ENCODE measurements at regions not wholly inside any gene's neighbourhood (a gene's known extent, or its start where the extent isn't known, plus 50 kb on each side); places are given as distances from the start of the nearest gene placed in this dataset.

DNA sequence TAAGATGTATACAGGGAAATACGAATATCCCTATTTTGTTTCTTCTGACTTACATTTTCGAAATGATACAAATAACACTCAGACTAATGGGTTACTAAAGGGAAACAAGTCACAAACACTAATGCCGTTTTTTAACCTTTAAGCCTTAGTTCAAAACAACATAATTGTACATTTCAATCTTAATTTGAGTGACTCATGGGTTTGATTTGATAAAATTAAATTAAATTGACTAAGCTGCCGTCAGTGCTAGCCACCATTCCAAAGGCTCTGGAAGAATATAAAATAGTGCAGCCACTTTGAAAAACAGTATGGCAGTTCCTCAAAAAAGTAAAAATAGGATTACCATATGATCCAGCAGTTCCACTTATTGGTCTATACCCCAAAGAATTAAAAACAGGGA lies 133.8 kb upstream of the NT5C1B start:
- no peaks in the 10 kb centered on the region for H3K4me1 ChIP-seq
- no peak for DNase-seq
- no peaks in the 10 kb centered on the region for H3K27me3 ChIP-seq (ENCODE audit: low read depth)
- no peak overlapping the region for H3K4me3 ChIP-seq
- no peak overlapping the region for H3K27ac ChIP-seq (replicated peaks)
- intact Hi-C loops (cut with micrococcal nuclease), result no loop called here
- TF ChIP-seq, protein P1, sequence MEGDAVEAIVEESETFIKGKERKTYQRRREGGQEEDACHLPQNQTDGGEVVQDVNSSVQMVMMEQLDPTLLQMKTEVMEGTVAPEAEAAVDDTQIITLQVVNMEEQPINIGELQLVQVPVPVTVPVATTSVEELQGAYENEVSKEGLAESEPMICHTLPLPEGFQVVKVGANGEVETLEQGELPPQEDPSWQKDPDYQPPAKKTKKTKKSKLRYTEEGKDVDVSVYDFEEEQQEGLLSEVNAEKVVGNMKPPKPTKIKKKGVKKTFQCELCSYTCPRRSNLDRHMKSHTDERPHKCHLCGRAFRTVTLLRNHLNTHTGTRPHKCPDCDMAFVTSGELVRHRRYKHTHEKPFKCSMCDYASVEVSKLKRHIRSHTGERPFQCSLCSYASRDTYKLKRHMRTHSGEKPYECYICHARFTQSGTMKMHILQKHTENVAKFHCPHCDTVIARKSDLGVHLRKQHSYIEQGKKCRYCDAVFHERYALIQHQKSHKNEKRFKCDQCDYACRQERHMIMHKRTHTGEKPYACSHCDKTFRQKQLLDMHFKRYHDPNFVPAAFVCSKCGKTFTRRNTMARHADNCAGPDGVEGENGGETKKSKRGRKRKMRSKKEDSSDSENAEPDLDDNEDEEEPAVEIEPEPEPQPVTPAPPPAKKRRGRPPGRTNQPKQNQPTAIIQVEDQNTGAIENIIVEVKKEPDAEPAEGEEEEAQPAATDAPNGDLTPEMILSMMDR (IDR thresholded peaks at IDR 0.05; ENCODE audit: borderline replicate concordance), result no peak
- no peaks in the 10 kb centered on the region for H3K36me3 ChIP-seq
- H3K9me3 ChIP-seq (replicated peaks), result no peaks in the 10 kb centered on the region

GRCh38 chr2:18722101-18722500 lies 132.7 kb upstream of the NT5C1B start:
- no peaks in the 10 kb centered on the region for H3K4me1 ChIP-seq
- no peaks in the 10 kb centered on the region for H3K36me3 ChIP-seq
- H3K4me3 ChIP-seq, result no peak overlapping the region
- H3K27ac ChIP-seq (replicated peaks), result no peak overlapping the region
- no peaks in the 10 kb centered on the region for H3K9me3 ChIP-seq (replicated peaks)
- intact Hi-C loops (cut with micrococcal nuclease), result no loop called here
- TF ChIP-seq, protein P1 (IDR thresholded peaks at IDR 0.05; ENCODE audit: borderline replicate concordance), result no peak
- H3K27me3 ChIP-seq (ENCODE audit: low read depth), result no peaks in the 10 kb centered on the region
- DNase-seq, result no peak

DNA sequence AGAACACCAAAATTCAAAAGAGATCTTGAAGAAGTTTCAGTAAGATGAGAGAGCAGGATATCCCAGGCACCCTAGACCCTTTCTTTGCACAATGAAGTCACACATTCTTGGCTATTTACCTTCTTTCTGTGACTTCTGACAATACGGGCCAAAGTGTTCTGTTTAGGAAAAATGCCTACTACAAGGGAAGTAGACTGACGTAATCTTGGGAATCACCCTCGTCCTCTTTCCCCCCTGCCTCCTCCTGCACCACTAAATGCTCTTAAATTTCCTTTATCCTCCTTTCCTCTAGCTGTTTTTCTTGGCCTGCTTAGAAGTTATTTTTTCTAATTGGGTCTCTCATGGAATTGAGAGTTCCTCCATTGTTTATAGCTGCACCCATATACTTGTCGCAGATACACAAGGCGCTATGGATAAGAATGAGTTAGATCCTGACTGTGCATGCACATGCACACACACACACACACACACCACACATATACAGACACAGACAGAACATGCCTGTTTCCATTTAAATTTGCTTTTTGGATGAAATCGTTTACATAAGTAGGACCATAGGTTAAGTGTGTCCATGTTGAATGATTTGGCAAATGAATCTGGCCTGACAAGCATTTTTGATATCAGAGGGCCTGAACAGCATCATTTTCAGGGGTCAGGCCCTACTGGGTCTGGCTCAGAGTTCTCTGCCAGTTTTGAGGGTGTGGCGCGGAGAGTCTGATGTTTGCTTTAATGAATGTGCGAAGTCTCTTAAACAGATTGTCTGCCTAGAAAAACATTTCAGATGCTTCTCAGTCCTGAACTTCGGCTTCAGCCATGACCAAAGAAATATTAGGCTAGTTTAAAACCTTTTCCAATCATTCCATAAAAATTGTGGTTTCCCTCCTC lies 131.9 kb upstream of the NT5C1B start:
- H3K4me1 ChIP-seq, result no peaks in the 10 kb centered on the region
- no peak overlapping the region for H3K27ac ChIP-seq (replicated peaks)
- no peak overlapping the region for H3K4me3 ChIP-seq
- H3K9me3 ChIP-seq (replicated peaks), result no peaks in the 10 kb centered on the region
- DNase-seq, result no peak
- intact Hi-C loops (cut with micrococcal nuclease), result no loop called here
- TF ChIP-seq, protein P1 (IDR thresholded peaks at IDR 0.05; ENCODE audit: borderline replicate concordance), result no peak
- H3K27me3 ChIP-seq (ENCODE audit: low read depth), result no peaks in the 10 kb centered on the region
- no peaks in the 10 kb centered on the region for H3K36me3 ChIP-seq

DNA sequence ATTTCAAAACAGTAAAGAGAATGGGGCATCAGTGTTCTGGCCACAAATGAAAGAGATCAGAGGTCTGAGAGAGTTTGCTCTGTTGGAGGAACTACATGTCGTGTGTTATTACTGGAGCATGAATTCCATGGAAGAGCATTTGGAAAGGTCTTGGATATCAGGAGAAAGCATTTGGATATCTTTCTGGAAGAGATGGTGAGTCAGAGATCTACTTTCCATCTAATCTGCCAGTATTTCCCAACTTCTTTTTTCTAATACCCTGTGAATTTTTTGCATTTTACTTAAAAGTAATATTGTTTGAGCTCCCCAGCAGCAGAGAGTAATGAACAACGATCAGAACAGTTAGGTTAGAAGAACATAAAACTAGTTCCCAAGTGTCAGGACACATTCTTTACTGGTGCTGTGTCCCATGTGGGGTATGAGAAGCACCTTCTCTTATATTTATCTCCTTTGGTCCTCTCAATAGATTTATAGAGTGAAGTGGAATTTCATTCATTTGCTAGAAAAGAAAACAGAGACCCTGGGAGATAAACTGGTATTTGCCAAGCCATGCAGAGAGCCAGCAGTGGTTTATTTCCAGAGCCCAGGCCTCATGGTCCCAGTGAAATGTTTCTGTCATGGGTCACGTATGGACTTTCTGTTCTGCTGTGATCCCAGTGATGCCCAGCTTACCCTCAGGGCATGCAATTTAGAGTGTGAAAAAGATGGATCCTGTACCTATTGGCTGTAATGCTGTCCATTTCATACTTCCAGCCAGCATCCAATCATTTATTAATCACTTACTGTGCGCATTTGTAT lies 130.8 kb upstream of the NT5C1B start:
- Histone ChIP-seq H3K36me3 (no peaks in the 10 kb centered on the region), H3K4me1 (no peaks in the 10 kb centered on the region), H3K27ac (replicated peaks) (no peak overlapping the region), H3K9me3 (replicated peaks) (no peaks in the 10 kb centered on the region), H3K4me3 (no peak overlapping the region), H3K27me3 (ENCODE audit: low read depth) (no peaks in the 10 kb centered on the region)
- TF ChIP-seq, protein P1 (IDR thresholded peaks at IDR 0.05; ENCODE audit: borderline replicate concordance), result no peak
- DNase-seq, result no peak
- intact Hi-C loops (cut with micrococcal nuclease), result no loop called here

GRCh38 chr2:18708203-18708715 lies 118.9 kb upstream of the NT5C1B start:
- H3K9me3 ChIP-seq (replicated peaks), result peaks cover 5% of the 10 kb centered on the region
- peaks cover 15% of the 10 kb centered on the region for H3K4me1 ChIP-seq
- H3K36me3 ChIP-seq, result no peaks in the 10 kb centered on the region
- H3K27me3 ChIP-seq (ENCODE audit: low read depth), result no peaks in the 10 kb centered on the region
- intact Hi-C loops (cut with micrococcal nuclease), result no loop called here
- DNase-seq, result no peak
- TF ChIP-seq, protein P1 (IDR thresholded peaks at IDR 0.05; ENCODE audit: borderline replicate concordance), result no peak
- no peak overlapping the region for H3K4me3 ChIP-seq
- H3K27ac ChIP-seq (replicated peaks), result no peak overlapping the region
